NCI-H1694 (cell line): ENCODE measurements at regions not wholly inside any gene's neighbourhood (a gene's known extent, or its start where the extent isn't known, plus 50 kb on each side); places are given as distances from the start of the nearest gene placed in this dataset.

Experiments
- DNase-seq: peaks from one replicate; lab custom pipeline; 2025; lab: John Stamatoyannopoulos, UW

- no peak for DNase-seq
Observed at GRCh38 chr15:70226337-70226980, 128.7 kb upstream of the TLE3 start.

- no peak for DNase-seq
Observed at GRCh38 chr15:70225416-70225815, 127.7 kb upstream of the TLE3 start.

- no peak for DNase-seq
Observed at GRCh38 chr15:70222606-70223005, 124.9 kb upstream of the TLE3 start.

- no peak for DNase-seq
Observed at GRCh38 chr15:70220490-70221096, 122.9 kb upstream of the TLE3 start.

GRCh38 chr15:70219966-70220365 is 122.2 kb upstream of the TLE3 start:
- DNase-seq, result no peak

GRCh38 chr15:70219256-70219895 is 121.7 kb upstream of the TLE3 start:
- DNase-seq, result no peak

- no peak for DNase-seq
Observed at GRCh38 chr15:70217226-70218160, 119.8 kb upstream of the TLE3 start.

GRCh38 chr15:70215951-70216350 is 118.2 kb upstream of the TLE3 start:
- DNase-seq, result no peak

GRCh38 chr15:70214941-70215635 is 117.4 kb upstream of the TLE3 start:
- DNase-seq, result no peak

GRCh38 chr15:70214276-70214675 is 116.6 kb upstream of the TLE3 start:
- DNase-seq, result no peak

- DNase-seq, result no peak
Observed at GRCh38 chr15:70213794-70214193, 116.1 kb upstream of the TLE3 start.

GRCh38 chr15:70212963-70213315 is 115.2 kb upstream of the TLE3 start:
- DNase-seq, result no peak

- DNase-seq, result no peak
Observed at GRCh38 chr15:70212286-70212962, 114.7 kb upstream of the TLE3 start.

- no peak for DNase-seq
Observed at GRCh38 chr15:70210528-70210927, 112.8 kb upstream of the TLE3 start.

GRCh38 chr15:70210076-70210475 is 112.4 kb upstream of the TLE3 start:
- DNase-seq, result no peak

- no peak for DNase-seq
Observed at GRCh38 chr15:70209499-70209898, 111.8 kb upstream of the TLE3 start.

- no peak for DNase-seq
Observed at GRCh38 chr15:70208332-70208731, 110.6 kb upstream of the TLE3 start.

GRCh38 chr15:70206668-70207067 is 109.0 kb upstream of the TLE3 start:
- no peak for DNase-seq

GRCh38 chr15:70204652-70205051 is 106.9 kb upstream of the TLE3 start:
- no peak for DNase-seq

GRCh38 chr15:70203981-70204560 is 106.4 kb upstream of the TLE3 start:
- DNase-seq, result no peak

- DNase-seq, result no peak
Observed at GRCh38 chr15:70202756-70203155, 105.0 kb upstream of the TLE3 start.
